NCI-H748 (cell line): ENCODE measurements at regions not wholly inside any gene's neighbourhood (a gene's known extent, or its start where the extent isn't known, plus 50 kb on each side); places are given as distances from the start of the nearest gene placed in this dataset.

Experiments
- DNase-seq: peaks from one replicate; lab custom pipeline; 2025; ENCODE audit not compliant: unreplicated experiment; lab: John Stamatoyannopoulos, UW

DNA sequence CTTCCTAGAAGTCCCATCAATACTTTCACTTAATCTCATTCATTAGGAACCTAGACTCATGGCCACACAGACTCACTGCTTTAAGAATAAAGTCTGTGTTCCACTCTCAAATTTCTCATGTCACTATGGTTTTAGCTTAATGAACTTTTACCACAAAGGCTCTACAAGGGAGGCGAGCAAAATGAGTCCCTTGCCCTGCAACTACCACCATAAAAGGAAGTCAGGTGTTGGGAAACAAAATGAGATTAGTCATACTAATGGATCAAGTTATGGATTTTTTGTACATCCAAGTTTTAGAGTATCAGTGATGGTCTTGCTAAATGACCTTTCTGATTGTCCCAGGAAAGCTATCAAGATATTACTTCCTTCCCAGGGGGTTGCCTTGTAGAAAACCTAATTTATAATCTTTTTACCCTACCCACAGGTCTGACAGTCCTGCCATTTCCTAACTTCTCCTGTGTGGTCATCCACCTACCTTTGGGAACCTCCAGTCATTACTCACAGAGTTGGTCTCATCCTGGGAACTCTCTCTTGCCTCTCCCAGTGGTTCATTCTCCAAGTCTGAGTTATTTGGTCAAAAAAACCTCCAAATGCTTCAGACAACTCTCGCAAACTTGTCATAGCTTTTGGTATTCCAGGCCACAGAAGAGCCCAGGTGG, 51.8 kb upstream of the SLC16A1 start:
- no peak for DNase-seq

DNA sequence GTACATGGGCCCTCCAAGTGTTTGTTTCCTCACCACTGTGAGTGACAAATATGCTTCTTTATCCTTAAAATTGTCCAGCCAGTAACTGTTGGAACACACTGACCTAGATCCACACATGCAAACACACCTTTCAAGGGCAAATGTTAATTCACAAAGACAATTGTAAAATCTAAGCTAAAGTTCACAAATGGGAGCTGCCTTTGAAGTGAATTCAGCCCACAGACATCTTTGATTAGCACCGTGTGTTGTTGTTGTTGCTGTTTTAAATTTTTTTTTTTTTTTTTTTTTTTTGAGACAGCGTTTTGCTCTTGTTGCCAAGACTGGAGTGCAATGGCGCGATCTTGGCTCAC, 52.3 kb upstream of the SLC16A1 start:
- DNase-seq: no peak

- DNase-seq: no peak
Measured at GRCh38 chr1:113012149-113012548, 56.2 kb upstream of the SLC16A1 start.

DNA sequence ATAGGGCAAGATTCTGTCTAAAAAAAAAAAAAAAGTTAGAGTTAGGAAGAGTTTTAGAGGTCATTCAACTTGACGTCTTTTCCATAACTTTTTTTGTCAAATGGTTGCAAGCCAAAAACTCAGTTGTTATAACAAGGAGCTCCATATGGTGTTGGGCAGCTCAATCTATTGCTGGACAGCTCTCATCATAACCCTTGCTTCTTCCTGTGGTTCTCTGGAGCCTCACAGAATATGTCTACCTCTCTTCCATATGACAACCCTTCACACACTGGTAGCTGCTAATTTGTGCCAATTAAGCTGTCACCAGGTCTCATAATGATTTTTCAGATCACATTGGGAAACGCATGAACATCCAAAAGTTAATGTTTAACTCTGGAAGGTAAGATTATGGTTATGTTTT, 57.8 kb upstream of the SLC16A1 start:
- DNase-seq: no peak

- no peak for DNase-seq
Measured at GRCh38 chr1:113014508-113014907, 58.5 kb upstream of the LRIG2 start.

- no peak for DNase-seq
Measured at GRCh38 chr1:113018911-113019310, 54.1 kb upstream of the LRIG2 start.

GRCh38 chr1:113021430-113022085, 51.4 kb upstream of the LRIG2 start:
- DNase-seq: peak; percentile 75
